ENCODE measurements at regions not wholly inside any gene's neighbourhood (a gene's known extent, or its start where the extent isn't known, plus 50 kb on each side); places are given as distances from the start of the nearest gene placed in this dataset.

GRCh38 chr15:72833561-72833960 lies 50.0 kb upstream of the ADPGK start:
- TF ChIP-seq POLR2A (IDR thresholded peaks at IDR 0.05) (no peak), CTCF (IDR thresholded peaks at IDR 0.05) (no peak)
